GM03348 (cell line): ENCODE measurements at regions not wholly inside any gene's neighbourhood (a gene's known extent, or its start where the extent isn't known, plus 50 kb on each side); places are given as distances from the start of the nearest gene placed in this dataset.
"Not testable (repeated sequence)": the region's sequence is repeated elsewhere in the genome, so short reads cannot be mapped to it uniquely, and the experiment has no call there.

Source experiments
- DNase-seq: peaks from one replicate; pipeline ENCODE4 v3.0.0; 2012; ENCODE audit warnings: low spot score

GRCh38 chr4:127219232-127219631 is 413.5 kb upstream of the INTU start:
- no peak for DNase-seq

GRCh38 chr4:127224556-127224955 is 408.2 kb upstream of the INTU start:
- DNase-seq: no peak

- DNase-seq: no peak
Measured at GRCh38 chr4:127229855-127230608, 402.7 kb upstream of the INTU start.

- DNase-seq: peak; percentile 35
Measured at GRCh38 chr4:127236889-127237288, 395.9 kb upstream of the INTU start.

GRCh38 chr4:127237581-127237980 is 395.2 kb upstream of the INTU start:
- no peak for DNase-seq

- no peak for DNase-seq
Measured at GRCh38 chr4:127238956-127239475, 393.7 kb upstream of the INTU start.

- DNase-seq: no peak
Measured at GRCh38 chr4:127239902-127240763, 392.6 kb upstream of the INTU start.

- no peak for DNase-seq
Measured at GRCh38 chr4:127240764-127241105, 392.0 kb upstream of the INTU start.

GRCh38 chr4:127244515-127244914 is 388.2 kb upstream of the INTU start:
- no peak for DNase-seq

GRCh38 chr4:127246963-127247952 is 385.5 kb upstream of the INTU start:
- DNase-seq: no peak

GRCh38 chr4:127249066-127249766 is 383.5 kb upstream of the INTU start:
- peak; percentile 17 for DNase-seq

- no peak for DNase-seq
Measured at GRCh38 chr4:127249767-127250108, 383.0 kb upstream of the INTU start.

- no peak for DNase-seq
Measured at GRCh38 chr4:127250577-127250976, 382.2 kb upstream of the INTU start.

- peak; percentile 32 for DNase-seq
Measured at GRCh38 chr4:127251423-127251822, 381.3 kb upstream of the INTU start.

GRCh38 chr4:127256500-127256899 is 376.3 kb upstream of the INTU start:
- DNase-seq: no peak

GRCh38 chr4:127261476-127261875 is 371.3 kb upstream of the INTU start:
- no peak for DNase-seq

- DNase-seq: no peak
Measured at GRCh38 chr4:127268367-127268766, 364.4 kb upstream of the INTU start.

GRCh38 chr4:127277023-127277422 is 355.7 kb upstream of the INTU start:
- not testable (repeated sequence) for DNase-seq

- DNase-seq: peak; percentile 13
Measured at GRCh38 chr4:127284236-127284635, 348.5 kb upstream of the INTU start.

GRCh38 chr4:127291316-127291715 is 341.4 kb upstream of the INTU start:
- no peak for DNase-seq

- no peak for DNase-seq
Measured at GRCh38 chr4:127293496-127293895, 339.3 kb upstream of the INTU start.
